Hematopoietic multipotent progenitor cell treated with erythropoietin and hydrocortisone succinate and interleukin-3 and kit ligand, for 15 days (in vitro differentiated cells): ENCODE measurements at regions not wholly inside any gene's neighbourhood (a gene's known extent, or its start where the extent isn't known, plus 50 kb on each side); places are given as distances from the start of the nearest gene placed in this dataset.

Source experiments
- DNase-seq: peaks from one replicate; pipeline ENCODE4 v3.0.0-alpha.2; 2015; ENCODE audit warnings: low spot score

GRCh38 chr15:62840526-62841268 is 201.8 kb upstream of the TPM1 start:
- no peak for DNase-seq

- no peak for DNase-seq
Measured at GRCh38 chr15:62841269-62841628, 201.3 kb upstream of the TPM1 start.

GRCh38 chr15:62841891-62842559 is 200.5 kb upstream of the TPM1 start:
- DNase-seq = no peak

GRCh38 chr15:62843311-62843710 is 199.2 kb upstream of the TPM1 start:
- no peak for DNase-seq

GRCh38 chr15:62844564-62845240 is 197.8 kb upstream of the TPM1 start:
- no peak for DNase-seq

GRCh38 chr15:62845241-62846126 is 197.1 kb upstream of the TPM1 start:
- DNase-seq = no peak

GRCh38 chr15:62846131-62846804 is 196.3 kb upstream of the TPM1 start:
- no peak for DNase-seq

- no peak for DNase-seq
Measured at GRCh38 chr15:62846805-62847495, 195.6 kb upstream of the TPM1 start.

GRCh38 chr15:62847900-62848489 is 194.6 kb upstream of the TPM1 start:
- DNase-seq = peak; percentile 19

- DNase-seq = no peak
Measured at GRCh38 chr15:62848632-62849050, 193.9 kb upstream of the TPM1 start.

GRCh38 chr15:62849316-62850106 is 193.0 kb upstream of the TPM1 start:
- no peak for DNase-seq

- no peak for DNase-seq
Measured at GRCh38 chr15:62850318-62850717, 192.2 kb upstream of the TPM1 start.

- no peak for DNase-seq
Measured at GRCh38 chr15:62850791-62851291, 191.7 kb upstream of the TPM1 start.

GRCh38 chr15:62853114-62853840 is 189.3 kb upstream of the TPM1 start:
- DNase-seq = no peak

- no peak for DNase-seq
Measured at GRCh38 chr15:62853841-62854225, 188.7 kb upstream of the TPM1 start.

- DNase-seq = no peak
Measured at GRCh38 chr15:62854420-62855084, 188.0 kb upstream of the TPM1 start.

- DNase-seq = no peak
Measured at GRCh38 chr15:62855085-62855476, 187.5 kb upstream of the TPM1 start.

GRCh38 chr15:62856466-62857246 is 185.9 kb upstream of the TPM1 start:
- no peak for DNase-seq
